ENCODE measurements at regions not wholly inside any gene's neighbourhood (a gene's known extent, or its start where the extent isn't known, plus 50 kb on each side); places are given as distances from the start of the nearest gene placed in this dataset.

DNA sequence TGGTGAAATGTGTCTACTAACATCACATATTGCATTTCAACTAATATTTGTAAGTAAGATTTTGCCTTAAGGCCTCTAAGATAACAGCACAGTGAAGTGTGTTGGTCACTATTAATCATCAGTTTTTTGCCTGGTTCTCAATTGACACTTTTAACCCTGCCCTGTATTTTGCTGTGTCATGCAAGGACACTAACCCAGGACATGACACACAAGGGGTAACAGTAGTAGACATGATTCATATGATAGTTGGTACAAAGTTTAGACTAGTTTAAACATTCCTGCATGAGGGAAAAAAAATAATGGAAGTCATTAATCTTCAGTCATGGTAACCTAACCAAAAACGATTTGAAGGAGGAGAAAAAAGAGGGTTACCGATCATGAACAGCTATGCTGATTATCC, 207.0 kb downstream of the DEPDC1B start:
- TF ChIP-seq, protein P1, sequence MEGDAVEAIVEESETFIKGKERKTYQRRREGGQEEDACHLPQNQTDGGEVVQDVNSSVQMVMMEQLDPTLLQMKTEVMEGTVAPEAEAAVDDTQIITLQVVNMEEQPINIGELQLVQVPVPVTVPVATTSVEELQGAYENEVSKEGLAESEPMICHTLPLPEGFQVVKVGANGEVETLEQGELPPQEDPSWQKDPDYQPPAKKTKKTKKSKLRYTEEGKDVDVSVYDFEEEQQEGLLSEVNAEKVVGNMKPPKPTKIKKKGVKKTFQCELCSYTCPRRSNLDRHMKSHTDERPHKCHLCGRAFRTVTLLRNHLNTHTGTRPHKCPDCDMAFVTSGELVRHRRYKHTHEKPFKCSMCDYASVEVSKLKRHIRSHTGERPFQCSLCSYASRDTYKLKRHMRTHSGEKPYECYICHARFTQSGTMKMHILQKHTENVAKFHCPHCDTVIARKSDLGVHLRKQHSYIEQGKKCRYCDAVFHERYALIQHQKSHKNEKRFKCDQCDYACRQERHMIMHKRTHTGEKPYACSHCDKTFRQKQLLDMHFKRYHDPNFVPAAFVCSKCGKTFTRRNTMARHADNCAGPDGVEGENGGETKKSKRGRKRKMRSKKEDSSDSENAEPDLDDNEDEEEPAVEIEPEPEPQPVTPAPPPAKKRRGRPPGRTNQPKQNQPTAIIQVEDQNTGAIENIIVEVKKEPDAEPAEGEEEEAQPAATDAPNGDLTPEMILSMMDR (IDR thresholded peaks at IDR 0.05) = no peak
- no peak for TF ChIP-seq POLR2A (IDR thresholded peaks at IDR 0.05)
- no peak for TF ChIP-seq EP300 (IDR thresholded peaks at IDR 0.05)
